Fibroblast of lung (primary cell): ENCODE measurements at regions not wholly inside any gene's neighbourhood (a gene's known extent, or its start where the extent isn't known, plus 50 kb on each side); places are given as distances from the start of the nearest gene placed in this dataset.
"Not testable (repeated sequence)": the region's sequence is repeated elsewhere in the genome, so short reads cannot be mapped to it uniquely, and the experiment has no call there.

ENCODE experiments used
- DNase-seq, 2 donors: peaks; one replicate each; pipeline versions ENCODE4 v3.0.0 to v3.0.0-alpha.2; 2010; ENCODE audit warnings: low read depth in 2 of 2
- H2AFZ ChIP-seq: 2 replicates; pipeline ENCODE4 v1.5.1; 2012; ENCODE audit warnings: low read length, control low read depth, inconsistent platforms
- H3K27ac ChIP-seq: 2 replicates; pipeline ENCODE4 v1.5.1; 2011; ENCODE audit warnings: low read length, control low read depth; ENCODE audit not compliant: insufficient read depth
- H3K27me3 ChIP-seq: 2 replicates; pipeline ENCODE4 v1.5.1; 2011; ENCODE audit warnings: mild to moderate bottlenecking, low read length; ENCODE audit not compliant: control insufficient read depth, insufficient read depth
- H3K36me3 ChIP-seq: 2 replicates; pipeline ENCODE4 v1.5.1; 2011; ENCODE audit warnings: low read length; ENCODE audit not compliant: control insufficient read depth, insufficient read depth
- H3K4me1 ChIP-seq: 2 replicates; pipeline ENCODE4 v1.5.1; 2011; ENCODE audit warnings: low read length; ENCODE audit not compliant: control insufficient read depth, insufficient read depth; ENCODE audit errors: extremely low read depth
- H3K4me2 ChIP-seq: 2 replicates; pipeline ENCODE4 v1.5.1; 2011; ENCODE audit warnings: low read length, control low read depth; ENCODE audit not compliant: insufficient read depth; ENCODE audit errors: extremely low read depth
- H3K4me3 ChIP-seq, 4 experiments: fragments of 200-600 bp in 1 of 4; sonication (generic) in 1 of 4; replicated peaks in 1 of 4; 2 replicates each; pipeline ENCODE4 v1.5.1; 2011 to 2016; ENCODE audit warnings: low read length in 4 of 4, low read depth in 3 of 4, mild to moderate bottlenecking in 3 of 4, control low read depth in 2 of 4, inconsistent platforms in 1 of 4, mixed read lengths in 1 of 4; ENCODE audit not compliant: insufficient read depth in 1 of 4; ENCODE audit errors: control extremely low read depth in 1 of 4
- H3K79me2 ChIP-seq: 2 replicates; pipeline ENCODE4 v1.5.1; 2012; ENCODE audit warnings: mild to moderate bottlenecking, low read length, inconsistent platforms; ENCODE audit not compliant: control insufficient read depth, insufficient read depth
- H3K9ac ChIP-seq: 2 replicates; pipeline ENCODE4 v1.5.1; 2011; ENCODE audit warnings: mild to moderate bottlenecking, low read length, control low read depth; ENCODE audit not compliant: insufficient read depth
- H3K9me3 ChIP-seq: 2 replicates; pipeline ENCODE4 v1.5.1; 2012; ENCODE audit warnings: low read depth, low read length; ENCODE audit not compliant: control insufficient read depth, insufficient read depth
- H4K20me1 ChIP-seq: 2 replicates; pipeline ENCODE4 v1.5.1; 2011; ENCODE audit warnings: low read length; ENCODE audit not compliant: control insufficient read depth, insufficient read depth; ENCODE audit errors: extremely low read depth
- EZH2 ChIP-seq: IDR thresholded peaks from 2 replicates; pipeline ENCODE4 v1.5.1; 2012; ENCODE audit warnings: low read length, control low read depth, mild to moderate bottlenecking; ENCODE audit errors: missing control alignments
- TF ChIP-seq, protein P1 (sequence below), 2 donors: IDR thresholded peaks in 1 of 2; conservative IDR thresholded peaks in 1 of 2; 1 replicate in 1 of 2; 2 replicates in 1 of 2; pipeline ENCODE4 v1.5.1; 2011 to 2012; ENCODE audit warnings: low read length in 2 of 2, control low read depth in 1 of 2, inconsistent platforms in 1 of 2, low read depth in 1 of 2, mild to moderate bottlenecking in 1 of 2

DNA sequence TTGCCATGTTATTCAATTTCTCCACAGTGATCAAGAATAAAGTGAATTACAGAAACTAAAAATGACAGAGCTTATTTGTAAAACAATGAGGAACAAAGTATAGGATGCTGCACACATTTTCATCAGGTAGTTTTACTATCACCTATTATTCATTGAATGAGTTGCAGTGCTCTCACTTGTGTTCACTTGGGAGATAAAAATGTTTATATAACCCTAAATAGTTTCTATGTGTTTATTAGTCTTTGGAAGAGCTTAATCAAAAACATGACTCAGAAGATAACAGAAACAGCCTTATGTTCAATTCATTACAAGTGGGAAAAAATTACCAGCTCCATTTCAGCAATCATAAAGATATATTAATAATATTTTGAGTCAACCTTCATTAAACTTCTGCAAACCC is 796.2 kb downstream of the SLITRK1 start:
- Histone ChIP-seq H3K27me3 (no peaks in the 10 kb centered on the region), H3K4me3 (no peak overlapping the region), H3K9me3 (no peaks in the 10 kb centered on the region), H3K79me2 (no peaks in the 10 kb centered on the region), H3K4me1 (no peaks in the 10 kb centered on the region), H3K27ac (no peak overlapping the region), H3K36me3 (no peaks in the 10 kb centered on the region), H4K20me1 (no peaks in the 10 kb centered on the region), H3K9ac (no peak overlapping the region), H3K4me2 (no peak overlapping the region), H2AFZ (no peak overlapping the region)
- peak in 1 of 2 donors; percentile 21 for DNase-seq
- TF ChIP-seq, protein P1, sequence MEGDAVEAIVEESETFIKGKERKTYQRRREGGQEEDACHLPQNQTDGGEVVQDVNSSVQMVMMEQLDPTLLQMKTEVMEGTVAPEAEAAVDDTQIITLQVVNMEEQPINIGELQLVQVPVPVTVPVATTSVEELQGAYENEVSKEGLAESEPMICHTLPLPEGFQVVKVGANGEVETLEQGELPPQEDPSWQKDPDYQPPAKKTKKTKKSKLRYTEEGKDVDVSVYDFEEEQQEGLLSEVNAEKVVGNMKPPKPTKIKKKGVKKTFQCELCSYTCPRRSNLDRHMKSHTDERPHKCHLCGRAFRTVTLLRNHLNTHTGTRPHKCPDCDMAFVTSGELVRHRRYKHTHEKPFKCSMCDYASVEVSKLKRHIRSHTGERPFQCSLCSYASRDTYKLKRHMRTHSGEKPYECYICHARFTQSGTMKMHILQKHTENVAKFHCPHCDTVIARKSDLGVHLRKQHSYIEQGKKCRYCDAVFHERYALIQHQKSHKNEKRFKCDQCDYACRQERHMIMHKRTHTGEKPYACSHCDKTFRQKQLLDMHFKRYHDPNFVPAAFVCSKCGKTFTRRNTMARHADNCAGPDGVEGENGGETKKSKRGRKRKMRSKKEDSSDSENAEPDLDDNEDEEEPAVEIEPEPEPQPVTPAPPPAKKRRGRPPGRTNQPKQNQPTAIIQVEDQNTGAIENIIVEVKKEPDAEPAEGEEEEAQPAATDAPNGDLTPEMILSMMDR (conservative IDR thresholded peaks at IDR 0.05 in 1 of 2, IDR thresholded peaks at IDR 0.05 in 1 of 2; ENCODE audit: low read depth in 1 of 2, low read length in 2 of 2): no peak
- TF ChIP-seq EZH2: no peak

DNA sequence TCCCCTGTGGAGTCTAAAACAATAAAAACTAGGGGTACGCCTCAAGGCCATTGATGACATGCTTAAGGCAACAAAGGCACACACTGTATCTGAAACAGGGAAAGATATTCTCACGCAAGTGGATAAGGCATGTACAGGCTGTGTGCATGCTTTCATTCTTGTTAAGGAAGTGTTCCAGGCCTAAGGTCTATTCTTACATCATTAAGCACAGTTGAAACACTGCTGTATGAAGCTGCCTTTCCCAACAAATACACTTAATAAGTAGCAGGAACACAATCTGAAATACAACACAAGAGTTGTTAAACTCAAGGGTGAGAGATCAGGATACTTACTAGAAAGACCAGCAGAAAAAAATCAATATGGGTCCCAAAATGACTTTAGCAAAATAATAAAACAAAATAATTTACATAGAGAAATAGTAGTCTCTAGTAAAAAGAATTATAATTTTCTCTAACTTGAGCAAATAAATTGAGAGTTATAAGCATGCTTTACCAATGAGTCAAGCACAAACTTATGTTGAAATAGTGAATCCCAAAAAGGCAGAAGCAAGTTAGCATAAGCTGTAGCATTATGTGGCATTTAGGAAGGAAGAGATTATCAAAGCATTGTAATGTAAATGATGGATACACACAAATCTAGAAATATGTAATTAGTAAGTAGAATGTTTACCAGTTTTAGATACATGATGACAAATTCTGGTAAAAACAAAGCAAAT is 796.9 kb downstream of the SLITRK1 start:
- H3K9ac ChIP-seq: no peak overlapping the region
- no peaks in the 10 kb centered on the region for H3K27me3 ChIP-seq
- no peaks in the 10 kb centered on the region for H3K4me1 ChIP-seq
- no peaks in the 10 kb centered on the region for H4K20me1 ChIP-seq
- H3K79me2 ChIP-seq: no peaks in the 10 kb centered on the region
- H3K36me3 ChIP-seq: no peaks in the 10 kb centered on the region
- DNase-seq: peak; percentile 25 to 66
- H3K4me2 ChIP-seq: no peak overlapping the region
- no peaks in the 10 kb centered on the region for H3K9me3 ChIP-seq
- H2AFZ ChIP-seq: no peak overlapping the region
- H3K27ac ChIP-seq: no peak overlapping the region
- no peak overlapping the region for H3K4me3 ChIP-seq
- TF ChIP-seq, protein P1 (conservative IDR thresholded peaks at IDR 0.05 in 1 of 2, IDR thresholded peaks at IDR 0.05 in 1 of 2; ENCODE audit: low read depth in 1 of 2, low read length in 2 of 2): no peak
- no peak for TF ChIP-seq EZH2

DNA sequence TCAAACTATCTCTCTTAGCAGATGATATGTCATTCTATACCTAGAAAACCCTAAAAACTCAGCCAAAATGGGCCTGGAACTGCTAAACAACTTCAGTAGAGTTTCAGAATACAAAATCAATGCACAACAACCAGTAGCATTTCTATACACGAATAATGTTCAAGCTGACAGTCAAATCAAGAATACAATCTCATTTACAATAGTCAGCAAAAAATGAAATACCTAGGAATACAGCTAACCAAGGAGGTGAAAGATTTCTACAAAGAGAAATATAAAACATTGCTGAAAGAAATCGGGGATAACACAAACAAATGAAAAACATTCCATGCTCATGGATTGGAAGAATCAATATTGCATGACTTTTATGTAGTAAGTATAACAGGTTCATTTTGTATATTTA is 804.8 kb downstream of the SLITRK1 start:
- no peak overlapping the region for H3K27ac ChIP-seq
- H4K20me1 ChIP-seq: no peaks in the 10 kb centered on the region
- H3K4me1 ChIP-seq: no peaks in the 10 kb centered on the region
- TF ChIP-seq, protein P1 (conservative IDR thresholded peaks at IDR 0.05 in 1 of 2, IDR thresholded peaks at IDR 0.05 in 1 of 2; ENCODE audit: low read depth in 1 of 2, low read length in 2 of 2): no peak
- TF ChIP-seq EZH2: no peak
- no peak overlapping the region for H3K9ac ChIP-seq
- H3K4me2 ChIP-seq: no peak overlapping the region
- no peaks in the 10 kb centered on the region for H3K36me3 ChIP-seq
- no peaks in the 10 kb centered on the region for H3K79me2 ChIP-seq
- H2AFZ ChIP-seq: no peak overlapping the region
- no peak for DNase-seq
- no peak overlapping the region for H3K4me3 ChIP-seq
- H3K27me3 ChIP-seq: no peaks in the 10 kb centered on the region
- no peaks in the 10 kb centered on the region for H3K9me3 ChIP-seq

DNA sequence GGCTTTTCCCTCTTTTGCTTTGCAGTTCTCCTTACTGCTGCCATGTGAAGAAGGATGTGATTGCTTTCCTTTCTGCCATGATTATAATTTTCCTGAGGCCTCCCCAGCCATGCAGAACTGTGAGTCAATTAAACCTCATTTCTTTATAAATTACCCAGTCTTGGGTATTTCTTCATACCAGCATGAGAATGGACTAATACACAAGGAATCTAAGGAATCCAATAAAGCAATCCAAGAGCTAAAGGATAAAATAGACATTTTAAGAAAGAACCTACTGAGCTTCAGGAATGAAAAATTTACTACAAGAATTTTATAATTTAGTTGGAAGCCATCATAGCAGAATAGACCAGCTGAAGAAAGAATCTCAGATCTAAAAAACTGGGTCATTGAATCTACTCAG is 808.3 kb downstream of the SLITRK1 start:
- H3K27ac ChIP-seq, H3K79me2 ChIP-seq, H3K4me2 ChIP-seq, H3K9ac ChIP-seq, H4K20me1 ChIP-seq, H3K4me3 ChIP-seq, H3K4me1 ChIP-seq, H3K9me3 ChIP-seq, H3K27me3 ChIP-seq, H2AFZ ChIP-seq, H3K36me3 ChIP-seq: not testable (repeated sequence)
- DNase-seq: peak; percentile 41 to 42
